ENCODE measurements at regions not wholly inside any gene's neighbourhood (a gene's known extent, or its start where the extent isn't known, plus 50 kb on each side); places are given as distances from the start of the nearest gene placed in this dataset.

GRCh38 chr3:165439765-165440164 lies 243.6 kb upstream of the SLITRK3 start:
- no peaks in the 10 kb centered on the region for H3K9me3 ChIP-seq (ENCODE audit: control insufficient read depth in 2 of 2, insufficient read depth in 1 of 2, low read length in 1 of 2)
- no peak overlapping the region for H3K4me3 ChIP-seq (ENCODE audit: low read length in 2 of 2)
- DNase-seq (ENCODE audit: low read depth in 6 of 9, low spot score in 9 of 9): no peak
- H3K4me1 ChIP-seq (ENCODE audit: control insufficient read depth in 2 of 2, insufficient read depth in 2 of 2, low read length in 2 of 2): no peaks in the 10 kb centered on the region
- WGBS: 77% methylated on average over 2 of the region's 2 CpGs
- no peaks in the 10 kb centered on the region for H3K36me3 ChIP-seq (ENCODE audit: control insufficient read depth in 2 of 2, insufficient read depth in 2 of 2, low read length in 1 of 2)
- no peaks in the 10 kb centered on the region for H3K27me3 ChIP-seq (ENCODE audit: control insufficient read depth in 2 of 2, insufficient read depth in 1 of 2, low read length in 1 of 2)
- H3K27ac ChIP-seq (ENCODE audit: low read depth in 1 of 2, low read length in 1 of 2): no peak overlapping the region

DNA sequence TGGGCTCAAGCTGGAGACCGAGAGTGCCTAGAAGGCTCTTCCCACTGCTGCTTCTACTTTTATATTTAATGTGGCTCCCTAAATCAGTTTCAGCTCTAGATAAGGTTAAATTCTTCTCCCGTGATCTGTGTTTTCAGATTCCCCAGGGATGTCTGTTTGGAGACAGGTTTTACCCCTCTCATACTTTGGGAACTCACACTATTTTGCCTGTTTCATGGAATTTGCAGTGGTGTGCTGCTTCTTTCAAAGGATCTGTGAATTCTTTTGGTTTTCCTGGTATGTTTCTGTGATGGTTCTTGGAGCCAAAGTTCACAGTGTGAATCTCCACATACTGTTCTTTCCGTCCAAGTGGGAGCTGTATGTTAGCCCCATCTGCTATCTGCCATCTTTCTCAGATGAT lies 238.3 kb upstream of the SLITRK3 start:
- Histone ChIP-seq H3K36me3 (ENCODE audit: control insufficient read depth in 2 of 2, insufficient read depth in 2 of 2, low read length in 1 of 2) (no peaks in the 10 kb centered on the region), H3K4me3 (ENCODE audit: low read length in 2 of 2) (no peak overlapping the region), H3K4me1 (ENCODE audit: control insufficient read depth in 2 of 2, insufficient read depth in 2 of 2, low read length in 2 of 2) (no peaks in the 10 kb centered on the region), H3K27ac (ENCODE audit: low read depth in 1 of 2, low read length in 1 of 2) (no peak overlapping the region), H3K27me3 (ENCODE audit: control insufficient read depth in 2 of 2, insufficient read depth in 1 of 2, low read length in 1 of 2) (no peaks in the 10 kb centered on the region), H3K9me3 (ENCODE audit: control insufficient read depth in 2 of 2, insufficient read depth in 1 of 2, low read length in 1 of 2) (peaks cover 0 to 1% of the 10 kb centered on the region in 2 donors)
- WGBS: 95% methylated on average over 3 of the region's 3 CpGs
- no peak for DNase-seq (ENCODE audit: low read depth in 6 of 9, low spot score in 9 of 9)

- no peaks in the 10 kb centered on the region for H3K9me3 ChIP-seq (ENCODE audit: control insufficient read depth in 2 of 2, insufficient read depth in 1 of 2, low read length in 1 of 2)
- no peaks in the 10 kb centered on the region for H3K4me1 ChIP-seq (ENCODE audit: control insufficient read depth in 2 of 2, insufficient read depth in 2 of 2, low read length in 2 of 2)
- no peak for DNase-seq (ENCODE audit: low read depth in 6 of 9, low spot score in 9 of 9)
- no peaks in the 10 kb centered on the region for H3K36me3 ChIP-seq (ENCODE audit: control insufficient read depth in 2 of 2, insufficient read depth in 2 of 2, low read length in 1 of 2)
- no peak overlapping the region for H3K4me3 ChIP-seq (ENCODE audit: low read length in 2 of 2)
- H3K27me3 ChIP-seq (ENCODE audit: control insufficient read depth in 2 of 2, insufficient read depth in 1 of 2, low read length in 1 of 2): no peaks in the 10 kb centered on the region
- 94% methylated on average over 2 of the region's 2 CpGs for WGBS
- no peak overlapping the region for H3K27ac ChIP-seq (ENCODE audit: low read depth in 1 of 2, low read length in 1 of 2)
These were observed 210.2 kb upstream of the SLITRK3 start for GRCh38 chr3:165406425-165406824.

DNA sequence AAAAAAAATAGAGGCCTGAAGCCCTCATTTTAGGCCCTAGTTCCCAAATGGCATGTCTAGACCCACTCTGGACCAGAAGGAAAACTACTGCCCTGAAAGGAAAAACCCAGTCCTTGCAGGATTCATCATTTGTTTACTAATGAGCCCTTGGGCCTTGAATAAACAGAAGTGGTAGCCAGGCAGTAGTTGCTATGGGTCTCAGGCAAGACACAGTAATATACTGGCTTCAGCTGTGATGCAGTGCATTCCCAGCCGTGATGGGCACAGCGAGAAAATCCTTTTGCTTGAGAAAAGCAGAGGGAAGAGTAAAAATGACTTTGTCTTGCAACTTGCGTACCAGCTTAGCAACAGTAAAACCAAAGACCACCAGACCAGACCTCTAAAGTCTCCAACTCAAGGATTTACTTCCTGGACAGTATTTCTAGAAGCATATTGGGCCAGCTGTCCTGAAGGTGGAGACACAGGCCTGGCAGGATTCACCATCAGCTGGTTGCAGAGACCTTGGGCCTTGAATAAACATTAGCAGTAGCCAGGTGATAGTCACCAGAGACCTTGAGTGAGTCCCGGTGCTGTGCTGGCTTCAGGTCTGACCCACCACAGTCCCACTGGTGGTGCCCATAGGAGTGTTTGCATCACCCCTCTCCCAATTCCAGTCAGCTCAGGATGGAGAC lies 208.3 kb upstream of the SLITRK3 start:
- Histone ChIP-seq H3K36me3 (ENCODE audit: control insufficient read depth in 2 of 2, insufficient read depth in 2 of 2, low read length in 1 of 2) (no peaks in the 10 kb centered on the region), H3K27ac (ENCODE audit: low read depth in 1 of 2, low read length in 1 of 2) (no peak overlapping the region), H3K4me3 (ENCODE audit: low read length in 2 of 2) (no peak overlapping the region), H3K9me3 (ENCODE audit: control insufficient read depth in 2 of 2, insufficient read depth in 1 of 2, low read length in 1 of 2) (no peaks in the 10 kb centered on the region), H3K27me3 (ENCODE audit: control insufficient read depth in 2 of 2, insufficient read depth in 1 of 2, low read length in 1 of 2) (no peaks in the 10 kb centered on the region), H3K4me1 (ENCODE audit: control insufficient read depth in 2 of 2, insufficient read depth in 2 of 2, low read length in 2 of 2) (no peaks in the 10 kb centered on the region)
- WGBS: 95% methylated on average over 4 of the region's 4 CpGs
- no peak for DNase-seq (ENCODE audit: low read depth in 6 of 9, low spot score in 9 of 9)

GRCh38 chr3:165403666-165404065 lies 207.5 kb upstream of the SLITRK3 start:
- Histone ChIP-seq H3K4me1 (ENCODE audit: control insufficient read depth in 2 of 2, insufficient read depth in 2 of 2, low read length in 2 of 2) (no peaks in the 10 kb centered on the region), H3K9me3 (ENCODE audit: control insufficient read depth in 2 of 2, insufficient read depth in 1 of 2, low read length in 1 of 2) (no peaks in the 10 kb centered on the region), H3K27me3 (ENCODE audit: control insufficient read depth in 2 of 2, insufficient read depth in 1 of 2, low read length in 1 of 2) (no peaks in the 10 kb centered on the region), H3K4me3 (ENCODE audit: low read length in 2 of 2) (no peak overlapping the region), H3K27ac (ENCODE audit: low read depth in 1 of 2, low read length in 1 of 2) (no peak overlapping the region), H3K36me3 (ENCODE audit: control insufficient read depth in 2 of 2, insufficient read depth in 2 of 2, low read length in 1 of 2) (no peaks in the 10 kb centered on the region)
- no peak for DNase-seq (ENCODE audit: low read depth in 6 of 9, low spot score in 9 of 9)
- WGBS: 67% methylated on average over 4 of the region's 4 CpGs

- DNase-seq (ENCODE audit: low read depth in 6 of 9, low spot score in 9 of 9): no peak
- Histone ChIP-seq H3K4me3 (ENCODE audit: low read length in 2 of 2) (no peak overlapping the region), H3K27ac (ENCODE audit: low read depth in 1 of 2, low read length in 1 of 2) (no peak overlapping the region), H3K27me3 (ENCODE audit: control insufficient read depth in 2 of 2, insufficient read depth in 1 of 2, low read length in 1 of 2) (no peaks in the 10 kb centered on the region), H3K36me3 (ENCODE audit: control insufficient read depth in 2 of 2, insufficient read depth in 2 of 2, low read length in 1 of 2) (no peaks in the 10 kb centered on the region), H3K9me3 (ENCODE audit: control insufficient read depth in 2 of 2, insufficient read depth in 1 of 2, low read length in 1 of 2) (peaks cover 0 to 2% of the 10 kb centered on the region in 2 donors), H3K4me1 (ENCODE audit: control insufficient read depth in 2 of 2, insufficient read depth in 2 of 2, low read length in 2 of 2) (no peaks in the 10 kb centered on the region)
- 96% methylated on average over 1 of the region's 1 CpG for whole genome bisulfite sequencing
These were observed 199.0 kb upstream of the SLITRK3 start for GRCh38 chr3:165395188-165395587.

GRCh38 chr3:165393461-165393860 lies 197.3 kb upstream of the SLITRK3 start:
- Histone ChIP-seq H3K27me3 (ENCODE audit: control insufficient read depth in 2 of 2, insufficient read depth in 1 of 2, low read length in 1 of 2) (no peaks in the 10 kb centered on the region), H3K4me1 (ENCODE audit: control insufficient read depth in 2 of 2, insufficient read depth in 2 of 2, low read length in 2 of 2) (no peaks in the 10 kb centered on the region), H3K4me3 (ENCODE audit: low read length in 2 of 2) (no peak overlapping the region), H3K27ac (ENCODE audit: low read depth in 1 of 2, low read length in 1 of 2) (no peak overlapping the region), H3K36me3 (ENCODE audit: control insufficient read depth in 2 of 2, insufficient read depth in 2 of 2, low read length in 1 of 2) (no peaks in the 10 kb centered on the region), H3K9me3 (ENCODE audit: control insufficient read depth in 2 of 2, insufficient read depth in 1 of 2, low read length in 1 of 2) (peaks cover 0 to 2% of the 10 kb centered on the region in 2 donors)
- WGBS: 100% methylated on average over 1 of the region's 1 CpG
- DNase-seq (ENCODE audit: low read depth in 6 of 9, low spot score in 9 of 9): no peak

DNA sequence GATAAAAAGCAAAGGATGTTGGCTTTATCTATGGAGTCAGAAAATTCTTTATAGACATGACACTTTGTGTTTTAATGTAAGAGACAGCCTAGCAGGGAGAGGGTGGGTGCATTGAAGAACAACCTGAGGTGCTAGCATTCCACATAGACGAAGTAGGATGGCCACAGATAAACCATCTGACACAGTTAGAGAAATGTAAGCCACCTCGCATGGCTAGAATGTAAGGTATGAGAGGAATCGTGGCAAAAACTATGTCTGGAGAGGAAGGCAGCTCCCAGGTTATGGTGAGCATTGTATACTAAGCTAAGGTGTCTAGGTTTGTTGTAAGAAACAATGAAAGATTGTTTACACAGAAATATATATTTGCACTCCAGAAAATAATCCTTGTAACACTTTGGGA lies 194.0 kb upstream of the SLITRK3 start:
- WGBS: 87% methylated on average over 3 of the region's 3 CpGs
- H3K27ac ChIP-seq (ENCODE audit: low read depth in 1 of 2, low read length in 1 of 2): no peak overlapping the region
- no peaks in the 10 kb centered on the region for H3K4me1 ChIP-seq (ENCODE audit: control insufficient read depth in 2 of 2, insufficient read depth in 2 of 2, low read length in 2 of 2)
- no peak for DNase-seq (ENCODE audit: low read depth in 6 of 9, low spot score in 9 of 9)
- no peaks in the 10 kb centered on the region for H3K27me3 ChIP-seq (ENCODE audit: control insufficient read depth in 2 of 2, insufficient read depth in 1 of 2, low read length in 1 of 2)
- H3K36me3 ChIP-seq (ENCODE audit: control insufficient read depth in 2 of 2, insufficient read depth in 2 of 2, low read length in 1 of 2): no peaks in the 10 kb centered on the region
- peaks cover 0 to 2% of the 10 kb centered on the region in 2 donors for H3K9me3 ChIP-seq (ENCODE audit: control insufficient read depth in 2 of 2, insufficient read depth in 1 of 2, low read length in 1 of 2)
- no peak overlapping the region for H3K4me3 ChIP-seq (ENCODE audit: low read length in 2 of 2)

DNA sequence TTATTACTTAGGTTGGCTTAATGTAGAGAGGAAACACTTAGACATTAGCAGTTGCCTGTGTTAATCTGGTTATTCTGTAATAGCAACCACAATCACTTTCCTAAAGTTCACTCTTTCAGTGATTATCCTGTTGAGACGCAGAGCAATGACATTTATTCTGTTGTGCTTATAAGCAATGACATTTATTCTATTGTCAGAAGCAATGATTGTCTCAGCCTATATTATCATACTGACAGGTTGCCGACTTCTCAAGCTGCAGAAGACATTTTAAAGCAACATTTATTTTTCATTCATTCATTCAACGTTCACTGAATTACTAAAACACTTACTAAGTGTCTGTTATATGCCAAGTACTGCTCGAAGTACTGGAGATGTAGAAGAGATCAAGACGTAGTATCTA lies 193.5 kb upstream of the SLITRK3 start:
- no peak for DNase-seq (ENCODE audit: low read depth in 6 of 9, low spot score in 9 of 9)
- Histone ChIP-seq H3K36me3 (ENCODE audit: control insufficient read depth in 2 of 2, insufficient read depth in 2 of 2, low read length in 1 of 2) (no peaks in the 10 kb centered on the region), H3K27me3 (ENCODE audit: control insufficient read depth in 2 of 2, insufficient read depth in 1 of 2, low read length in 1 of 2) (no peaks in the 10 kb centered on the region), H3K9me3 (ENCODE audit: control insufficient read depth in 2 of 2, insufficient read depth in 1 of 2, low read length in 1 of 2) (peaks cover 0 to 2% of the 10 kb centered on the region in 2 donors), H3K4me3 (ENCODE audit: low read length in 2 of 2) (no peak overlapping the region), H3K4me1 (ENCODE audit: control insufficient read depth in 2 of 2, insufficient read depth in 2 of 2, low read length in 2 of 2) (no peaks in the 10 kb centered on the region), H3K27ac (ENCODE audit: low read depth in 1 of 2, low read length in 1 of 2) (no peak overlapping the region)
- WGBS: 89% methylated on average over 5 of the region's 5 CpGs
